ENCODE measurements at regions not wholly inside any gene's neighbourhood (a gene's known extent, or its start where the extent isn't known, plus 50 kb on each side); places are given as distances from the start of the nearest gene placed in this dataset.

DNA sequence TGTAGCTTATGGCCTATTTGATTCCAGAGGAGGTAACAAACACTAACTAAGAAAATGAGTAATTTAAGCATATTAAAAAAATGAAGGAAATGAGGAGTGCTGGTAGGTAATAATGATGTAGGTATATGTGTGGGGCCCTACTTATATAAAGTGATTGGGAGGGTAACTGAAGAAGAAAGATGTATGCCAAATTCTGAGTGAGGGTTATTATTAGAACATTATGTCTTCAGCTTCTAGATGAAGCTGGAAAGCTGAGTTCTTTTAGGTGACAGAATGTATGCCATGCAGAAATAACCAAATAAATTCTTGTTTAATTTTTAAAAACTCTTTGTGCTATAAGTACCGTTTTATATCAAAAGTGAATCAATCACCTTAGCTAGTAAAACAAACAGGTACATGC, 479.6 kb upstream of the TENM4 start:
- TF ChIP-seq, protein P1, sequence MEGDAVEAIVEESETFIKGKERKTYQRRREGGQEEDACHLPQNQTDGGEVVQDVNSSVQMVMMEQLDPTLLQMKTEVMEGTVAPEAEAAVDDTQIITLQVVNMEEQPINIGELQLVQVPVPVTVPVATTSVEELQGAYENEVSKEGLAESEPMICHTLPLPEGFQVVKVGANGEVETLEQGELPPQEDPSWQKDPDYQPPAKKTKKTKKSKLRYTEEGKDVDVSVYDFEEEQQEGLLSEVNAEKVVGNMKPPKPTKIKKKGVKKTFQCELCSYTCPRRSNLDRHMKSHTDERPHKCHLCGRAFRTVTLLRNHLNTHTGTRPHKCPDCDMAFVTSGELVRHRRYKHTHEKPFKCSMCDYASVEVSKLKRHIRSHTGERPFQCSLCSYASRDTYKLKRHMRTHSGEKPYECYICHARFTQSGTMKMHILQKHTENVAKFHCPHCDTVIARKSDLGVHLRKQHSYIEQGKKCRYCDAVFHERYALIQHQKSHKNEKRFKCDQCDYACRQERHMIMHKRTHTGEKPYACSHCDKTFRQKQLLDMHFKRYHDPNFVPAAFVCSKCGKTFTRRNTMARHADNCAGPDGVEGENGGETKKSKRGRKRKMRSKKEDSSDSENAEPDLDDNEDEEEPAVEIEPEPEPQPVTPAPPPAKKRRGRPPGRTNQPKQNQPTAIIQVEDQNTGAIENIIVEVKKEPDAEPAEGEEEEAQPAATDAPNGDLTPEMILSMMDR (IDR thresholded peaks at IDR 0.05), result no peak

DNA sequence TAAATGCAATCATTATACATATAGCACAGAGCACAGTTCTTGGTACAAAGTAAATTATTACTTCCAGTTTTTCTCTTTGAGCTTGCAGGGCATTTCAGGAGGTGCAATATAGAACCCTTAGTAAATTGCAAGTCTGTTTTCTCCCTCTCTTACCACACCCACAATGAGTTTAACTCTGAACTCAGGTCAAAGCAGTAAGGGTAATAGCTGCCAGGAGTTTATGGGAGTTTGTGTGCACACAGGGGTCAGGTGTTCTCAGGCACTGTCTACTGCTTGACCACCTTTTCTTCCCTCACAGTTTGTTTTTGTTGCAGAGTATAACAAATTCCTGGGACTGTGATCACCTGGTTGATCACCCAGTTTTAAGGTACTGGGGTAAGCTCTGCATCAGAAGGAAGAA, 478.5 kb upstream of the TENM4 start:
- TF ChIP-seq, protein P1 (IDR thresholded peaks at IDR 0.05), result no peak

DNA sequence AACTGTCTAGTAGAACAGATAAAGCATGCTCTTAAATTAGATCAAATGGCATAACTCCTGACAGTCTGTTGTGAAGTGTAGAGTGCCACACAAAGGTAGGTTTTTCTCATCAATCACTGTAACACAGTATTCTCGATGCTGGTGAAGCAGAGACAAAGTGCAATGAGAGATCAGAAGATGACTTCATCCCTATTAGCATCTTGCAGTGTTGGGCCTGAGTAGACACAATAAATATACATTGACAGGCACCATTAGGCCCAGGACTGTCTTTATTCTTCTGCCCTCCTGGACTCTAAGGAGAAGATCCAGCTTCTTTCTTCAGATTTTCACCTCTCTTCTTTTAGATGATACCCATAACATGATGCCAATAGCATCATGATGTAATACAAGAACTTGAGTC, 478.0 kb upstream of the TENM4 start:
- TF ChIP-seq, protein P1 (IDR thresholded peaks at IDR 0.05), result no peak

DNA sequence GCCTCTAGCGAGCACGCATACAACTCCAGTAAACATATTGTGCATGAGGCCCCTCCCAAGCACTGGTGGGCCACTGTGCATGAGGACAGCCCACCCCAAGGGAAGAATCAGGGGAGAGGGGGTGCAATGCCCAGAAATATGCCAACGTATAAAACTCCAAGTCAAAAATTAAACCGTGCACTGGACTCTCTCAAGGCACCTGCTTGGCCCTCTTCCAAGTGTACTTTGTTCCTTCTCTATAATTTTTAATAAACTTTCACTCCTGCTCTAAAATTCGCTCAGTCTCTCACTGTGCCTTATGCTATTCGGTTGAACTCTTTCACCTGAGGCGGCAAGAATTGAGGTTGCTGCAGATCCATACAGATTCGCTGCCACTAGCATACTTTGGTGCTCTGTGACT, 465.3 kb upstream of the TENM4 start:
- TF ChIP-seq, protein P1 (IDR thresholded peaks at IDR 0.05), result no peak

DNA sequence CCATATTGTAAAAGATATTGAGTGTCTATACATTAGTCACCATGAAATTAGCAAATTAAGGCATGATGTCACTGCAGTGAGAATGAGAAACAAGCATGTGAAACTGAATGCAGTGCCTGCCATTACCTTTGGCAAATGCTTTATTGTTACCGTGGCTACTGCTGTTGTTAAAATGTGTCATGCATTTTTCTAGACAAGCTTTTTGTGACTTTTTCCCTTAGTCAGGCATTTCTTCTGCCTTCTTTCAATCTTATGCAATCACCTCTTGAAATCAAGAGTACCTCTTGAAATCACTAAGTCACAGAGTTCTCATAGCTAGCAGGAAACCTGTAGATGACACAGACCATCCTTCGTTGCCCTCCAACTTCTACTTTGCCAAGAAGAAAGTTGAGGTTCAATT, 461.7 kb upstream of the TENM4 start:
- TF ChIP-seq, protein P1 (IDR thresholded peaks at IDR 0.05), result no peak

DNA sequence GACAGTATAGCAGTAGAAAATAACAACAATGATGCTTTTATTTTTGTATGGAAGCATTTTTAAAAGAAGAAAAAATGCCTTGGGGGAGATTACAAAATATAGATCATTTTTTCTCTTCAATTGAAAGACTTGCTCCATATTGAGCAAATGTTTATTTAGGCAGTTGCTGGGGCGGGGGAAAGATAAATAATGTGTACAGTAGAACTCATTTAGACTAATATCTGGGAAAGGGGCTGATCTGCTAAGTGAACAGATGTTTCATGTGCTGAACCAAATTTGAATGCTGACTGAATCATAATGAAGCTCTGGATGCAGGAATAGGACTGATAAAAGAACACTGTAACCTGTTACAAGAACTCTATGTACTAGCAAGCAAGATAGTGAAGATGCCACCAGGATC, 457.1 kb upstream of the TENM4 start:
- TF ChIP-seq, protein P1 (IDR thresholded peaks at IDR 0.05), result no peak

DNA sequence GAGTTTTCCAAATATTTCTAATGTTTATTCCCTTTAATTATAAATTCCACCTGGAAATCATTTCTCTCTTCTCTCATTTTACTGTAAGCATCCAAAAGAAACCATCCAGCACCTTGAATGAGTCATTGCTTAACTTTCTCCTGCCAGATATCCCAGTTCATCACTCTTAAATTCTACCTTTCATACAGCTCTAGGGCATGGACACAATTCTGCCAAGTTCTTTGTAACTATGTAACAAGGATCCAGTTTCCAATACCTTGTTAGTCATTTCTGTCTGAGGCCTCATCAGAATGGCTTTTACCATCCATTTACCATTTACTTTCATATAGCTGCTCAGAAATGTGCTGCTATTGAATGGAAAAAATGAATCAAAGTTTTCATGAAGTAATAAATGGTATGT, 455.4 kb upstream of the TENM4 start:
- TF ChIP-seq, protein P1 (IDR thresholded peaks at IDR 0.05), result no peak

DNA sequence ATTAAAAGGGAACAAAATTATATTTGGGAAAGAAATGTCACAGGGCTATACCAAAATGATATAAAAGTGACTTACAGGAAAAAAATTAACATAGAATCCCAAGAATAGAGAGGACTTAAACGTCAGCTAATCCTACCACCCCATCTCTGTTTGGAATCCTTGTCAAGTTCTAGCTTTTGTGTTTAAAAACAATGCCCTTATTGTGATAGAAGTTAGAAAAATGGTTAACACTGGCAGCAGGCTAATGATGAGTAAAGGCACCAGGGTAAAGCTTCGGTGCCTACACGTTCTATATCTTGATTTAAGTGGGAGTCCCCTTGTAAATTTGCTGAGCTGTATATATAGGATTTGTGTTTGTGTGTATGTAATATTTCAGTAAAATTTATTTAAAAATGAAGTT, 453.3 kb upstream of the TENM4 start:
- TF ChIP-seq, protein P1 (IDR thresholded peaks at IDR 0.05), result no peak
